ENCODE measurements at regions not wholly inside any gene's neighbourhood (a gene's known extent, or its start where the extent isn't known, plus 50 kb on each side); places are given as distances from the start of the nearest gene placed in this dataset.

GRCh38 chr11:128328955-128329551 lies 258.3 kb downstream of the ETS1 start:
- DNase-seq (ENCODE audit: low spot score): no peak

- DNase-seq (ENCODE audit: low spot score): no peak
Observed at GRCh38 chr11:128327274-128327673, 260.1 kb downstream of the ETS1 start.

- DNase-seq (ENCODE audit: low spot score): no peak
Observed at GRCh38 chr11:128326791-128327190, 260.6 kb downstream of the ETS1 start.

GRCh38 chr11:128324531-128325141 lies 262.7 kb downstream of the ETS1 start:
- no peak for DNase-seq (ENCODE audit: low spot score)

GRCh38 chr11:128324051-128324481 lies 263.3 kb downstream of the ETS1 start:
- DNase-seq (ENCODE audit: low spot score): no peak

- no peak for DNase-seq (ENCODE audit: low spot score)
Observed at GRCh38 chr11:128323381-128323780, 264.0 kb downstream of the ETS1 start.

- DNase-seq (ENCODE audit: low spot score): no peak
Observed at GRCh38 chr11:128318856-128319474, 268.4 kb downstream of the ETS1 start.

- no peak for DNase-seq (ENCODE audit: low spot score)
Observed at GRCh38 chr11:128316541-128317227, 270.7 kb downstream of the ETS1 start.

- no peak for DNase-seq (ENCODE audit: low spot score)
Observed at GRCh38 chr11:128315933-128316332, 271.4 kb downstream of the ETS1 start.

GRCh38 chr11:128313931-128314330 lies 273.4 kb downstream of the ETS1 start:
- no peak for DNase-seq (ENCODE audit: low spot score)

- DNase-seq (ENCODE audit: low spot score): no peak
Observed at GRCh38 chr11:128311742-128312719, 275.3 kb downstream of the ETS1 start.

GRCh38 chr11:128310676-128311445 lies 276.5 kb downstream of the ETS1 start:
- no peak for DNase-seq (ENCODE audit: low spot score)

GRCh38 chr11:128310005-128310404 lies 277.4 kb downstream of the ETS1 start:
- DNase-seq (ENCODE audit: low spot score): no peak

GRCh38 chr11:128308794-128309193 lies 278.6 kb downstream of the ETS1 start:
- no peak for DNase-seq (ENCODE audit: low spot score)

- DNase-seq (ENCODE audit: low spot score): no peak
Observed at GRCh38 chr11:128305588-128305987, 281.8 kb downstream of the ETS1 start.

GRCh38 chr11:128304666-128305485 lies 282.5 kb downstream of the ETS1 start:
- DNase-seq (ENCODE audit: low spot score): no peak

GRCh38 chr11:128304116-128304515 lies 283.2 kb downstream of the ETS1 start:
- DNase-seq (ENCODE audit: low spot score): no peak

- no peak for DNase-seq (ENCODE audit: low spot score)
Observed at GRCh38 chr11:128303383-128303782, 284.0 kb downstream of the ETS1 start.

GRCh38 chr11:128302425-128303186 lies 284.8 kb downstream of the ETS1 start:
- DNase-seq (ENCODE audit: low spot score): no peak
